Vagina (tissue), 2 donors: ENCODE measurements at regions not wholly inside any gene's neighbourhood (a gene's known extent, or its start where the extent isn't known, plus 50 kb on each side); places are given as distances from the start of the nearest gene placed in this dataset.

Source experiments
- POLR2A ChIP-seq, 2 donors: fragments of 450-650 bp; IDR thresholded peaks; one replicate each; pipeline ENCODE4 v1.6.1; 2017; ENCODE audit warnings: antibody characterized with exemption in 2 of 2, mild to moderate bottlenecking in 2 of 2, moderate library complexity in 2 of 2
- TF ChIP-seq, protein P1 (sequence below), 3 experiments: fragments of 450-650 bp in 2 of 3; fragments of 200-600 bp in 1 of 3; sonication (generic) in 1 of 3; IDR thresholded peaks; one replicate each; pipeline ENCODE4 v1.5.1; 2017 to 2019; ENCODE audit warnings: antibody characterized with exemption in 3 of 3, mild to moderate bottlenecking in 2 of 3, moderate library complexity in 2 of 3

DNA sequence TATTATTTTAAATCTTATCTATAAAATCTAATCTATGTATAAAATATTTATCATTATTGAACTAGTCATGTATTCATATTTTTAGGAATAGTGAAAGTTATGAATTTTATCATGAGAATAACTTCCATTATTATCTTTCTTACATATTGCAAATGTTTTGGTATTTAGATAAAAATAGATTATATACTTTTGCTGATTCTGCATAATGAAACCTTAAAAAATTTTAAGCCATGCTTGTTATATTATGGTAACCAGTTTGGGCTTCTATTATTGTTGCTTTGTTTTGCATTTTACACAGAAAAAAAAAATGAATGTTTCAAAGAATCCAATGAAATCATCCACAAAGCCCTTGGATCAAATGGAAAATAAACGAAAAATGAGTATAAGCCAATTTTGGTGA, 772.5 kb downstream of the NR2F1-AS1 start:
- TF ChIP-seq, protein P1, sequence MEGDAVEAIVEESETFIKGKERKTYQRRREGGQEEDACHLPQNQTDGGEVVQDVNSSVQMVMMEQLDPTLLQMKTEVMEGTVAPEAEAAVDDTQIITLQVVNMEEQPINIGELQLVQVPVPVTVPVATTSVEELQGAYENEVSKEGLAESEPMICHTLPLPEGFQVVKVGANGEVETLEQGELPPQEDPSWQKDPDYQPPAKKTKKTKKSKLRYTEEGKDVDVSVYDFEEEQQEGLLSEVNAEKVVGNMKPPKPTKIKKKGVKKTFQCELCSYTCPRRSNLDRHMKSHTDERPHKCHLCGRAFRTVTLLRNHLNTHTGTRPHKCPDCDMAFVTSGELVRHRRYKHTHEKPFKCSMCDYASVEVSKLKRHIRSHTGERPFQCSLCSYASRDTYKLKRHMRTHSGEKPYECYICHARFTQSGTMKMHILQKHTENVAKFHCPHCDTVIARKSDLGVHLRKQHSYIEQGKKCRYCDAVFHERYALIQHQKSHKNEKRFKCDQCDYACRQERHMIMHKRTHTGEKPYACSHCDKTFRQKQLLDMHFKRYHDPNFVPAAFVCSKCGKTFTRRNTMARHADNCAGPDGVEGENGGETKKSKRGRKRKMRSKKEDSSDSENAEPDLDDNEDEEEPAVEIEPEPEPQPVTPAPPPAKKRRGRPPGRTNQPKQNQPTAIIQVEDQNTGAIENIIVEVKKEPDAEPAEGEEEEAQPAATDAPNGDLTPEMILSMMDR (IDR thresholded peaks at IDR 0.05): no peak
- no peak for TF ChIP-seq POLR2A (IDR thresholded peaks at IDR 0.05)
